GM23338 (cell line): ENCODE measurements at regions not wholly inside any gene's neighbourhood (a gene's known extent, or its start where the extent isn't known, plus 50 kb on each side); places are given as distances from the start of the nearest gene placed in this dataset.

ENCODE experiments used
- ATAC-seq: fragments of 200-7000 bp; cut with Tn5 transposase; 3 replicates; pipeline ENCODE4 v1.9.1; 2020
- DNase-seq: peaks from one replicate; pipeline ENCODE4 v3.0.0-alpha.2; 2015; ENCODE audit warnings: low spot score
- H2AFZ ChIP-seq: fragments of 200-600 bp; sonication (generic); 2 replicates; pipeline ENCODE4 v1.8.0; 2016; ENCODE audit warnings: antibody characterized with exemption, mild to moderate bottlenecking, moderate library complexity
- H3F3A ChIP-seq: fragments of 200-600 bp; sonication (generic); replicated peaks from 2 replicates; pipeline ENCODE4 v1.8.0; 2017; ENCODE audit warnings: antibody characterized with exemption, mixed run types, low read depth
- H3K27ac ChIP-seq: fragments of 200-600 bp; sonication (generic); 2 replicates; pipeline ENCODE4 v1.6.1; 2016; ENCODE audit warnings: low read depth
- H3K27me3 ChIP-seq: fragments of 200-600 bp; sonication (generic); 2 replicates; pipeline ENCODE4 v1.8.0; 2016; ENCODE audit warnings: mild to moderate bottlenecking, mixed run types, moderate library complexity; ENCODE audit not compliant: insufficient read depth
- H3K36me3 ChIP-seq: fragments of 200-600 bp; sonication (generic); 2 replicates; pipeline ENCODE4 v1.8.0; 2016; ENCODE audit warnings: mild to moderate bottlenecking; ENCODE audit not compliant: insufficient read depth
- H3K4me1 ChIP-seq: fragments of 200-600 bp; sonication (generic); 2 replicates; pipeline ENCODE4 v1.8.0; 2016; ENCODE audit warnings: mild to moderate bottlenecking, moderate library complexity; ENCODE audit not compliant: insufficient read depth
- H3K4me2 ChIP-seq: fragments of 200-600 bp; sonication (generic); 2 replicates; pipeline ENCODE4 v1.7.1; 2017; ENCODE audit warnings: mixed run types
- H3K4me3 ChIP-seq: fragments of 200-600 bp; sonication (generic); 2 replicates; pipeline ENCODE4 v1.6.1; 2016; ENCODE audit warnings: mixed run types
- H3K79me2 ChIP-seq: fragments of 200-600 bp; sonication (generic); replicated peaks from 2 replicates; pipeline ENCODE4 v1.8.0; 2017; ENCODE audit warnings: mild to moderate bottlenecking; ENCODE audit not compliant: insufficient read depth
- H3K9me2 ChIP-seq: fragments of 200-600 bp; sonication (generic); 2 replicates; pipeline ENCODE4 v1.8.0; 2017; ENCODE audit not compliant: insufficient read depth
- H4K20me1 ChIP-seq: fragments of 200-600 bp; sonication (generic); replicated peaks from 2 replicates; pipeline ENCODE4 v1.8.0; 2017; ENCODE audit warnings: mild to moderate bottlenecking; ENCODE audit not compliant: insufficient read depth
- H3K27ac Mint-ChIP-seq: 2 replicates; pipeline ENCODE4 v1.8.0; 2020; ENCODE audit warnings: inconsistent platforms, mild to moderate bottlenecking, moderate library complexity, mixed read lengths
- H3K27me3 Mint-ChIP-seq: 3 replicates; pipeline ENCODE4 v1.8.0; 2022; ENCODE audit warnings: low read depth, mild to moderate bottlenecking, moderate library complexity, mixed read lengths, inconsistent platforms; ENCODE audit not compliant: insufficient read depth, poor library complexity
- H3K36me3 Mint-ChIP-seq: 3 replicates; pipeline ENCODE4 v1.8.0; 2021; ENCODE audit warnings: low read depth, mild to moderate bottlenecking, inconsistent platforms, moderate library complexity, mixed read lengths
- H3K4me1 Mint-ChIP-seq: 3 replicates; pipeline ENCODE4 v1.8.0; 2020; ENCODE audit warnings: mild to moderate bottlenecking, inconsistent platforms, mixed read lengths
- H3K4me3 Mint-ChIP-seq: 3 replicates; pipeline ENCODE4 v1.8.0; 2021; ENCODE audit warnings: moderate library complexity, mild to moderate bottlenecking, inconsistent platforms, mixed read lengths
- H3K9me3 Mint-ChIP-seq: 3 replicates; pipeline ENCODE4 v1.8.0; 2020; ENCODE audit warnings: moderate library complexity, mild to moderate bottlenecking, inconsistent platforms, mixed read lengths
- CREB1 ChIP-seq: fragments of 250-450 bp; sonication (Bioruptor Pico); IDR thresholded peaks from 2 replicates; pipeline ENCODE4 v1.5.0; 2020; ENCODE audit warnings: low read depth, mild to moderate bottlenecking, moderate library complexity
- CTCF ChIP-seq, 2 experiments: fragments of 200-600 bp in 1 of 2; sonication (generic) in 1 of 2; conservative IDR thresholded peaks; 2 replicates each; pipeline versions ENCODE4 v1.5.1 to v1.6.1; 2016 to 2017; ENCODE audit warnings: antibody characterized with exemption in 2 of 2, low read depth in 2 of 2, mild to moderate bottlenecking in 2 of 2, moderate library complexity in 1 of 2
- ETS1 ChIP-seq: IDR thresholded peaks from 2 replicates; pipeline ENCODE4 v1.6.1; 2016; ENCODE audit warnings: antibody characterized with exemption
- EZH2 ChIP-seq: fragments of 200-600 bp; sonication (generic); IDR thresholded peaks from one replicate; pipeline ENCODE4 v1.8.0; 2017; ENCODE audit warnings: antibody characterized with exemption, mild to moderate bottlenecking, low read depth; ENCODE audit not compliant: unreplicated experiment
- EZH2phosphoT487 ChIP-seq: fragments of 200-600 bp; sonication (generic); IDR thresholded peaks from one replicate; pipeline ENCODE4 v1.8.1; 2018; ENCODE audit warnings: antibody characterized with exemption; ENCODE audit not compliant: unreplicated experiment
- POLR2AphosphoS5 ChIP-seq: IDR thresholded peaks from 2 replicates; pipeline ENCODE4 v1.6.1; 2016; ENCODE audit warnings: antibody characterized with exemption, low read depth
- REST ChIP-seq: IDR thresholded peaks from one replicate; pipeline ENCODE4 v1.6.1; 2018; ENCODE audit warnings: antibody characterized with exemption; ENCODE audit not compliant: unreplicated experiment
- STAT1 ChIP-seq: IDR thresholded peaks from one replicate; pipeline ENCODE4 v1.6.1; 2016; ENCODE audit warnings: antibody characterized with exemption; ENCODE audit not compliant: unreplicated experiment
- ZNF114 ChIP-seq: fragments of 250-450 bp; sonication (Bioruptor Pico); IDR thresholded peaks from 2 replicates; pipeline ENCODE4 v1.5.0; 2020; ENCODE audit warnings: mild to moderate bottlenecking, moderate library complexity
- ZNF331 ChIP-seq: fragments of 250-450 bp; sonication (Bioruptor Pico); IDR thresholded peaks from 2 replicates; pipeline ENCODE4 v1.5.0; 2020; ENCODE audit warnings: low read depth, mild to moderate bottlenecking, moderate library complexity
- ZNF462 ChIP-seq: fragments of 250-450 bp; sonication (Bioruptor Pico); IDR thresholded peaks from 2 replicates; pipeline ENCODE4 v1.5.0; 2020; ENCODE audit warnings: mild to moderate bottlenecking, moderate library complexity

DNA sequence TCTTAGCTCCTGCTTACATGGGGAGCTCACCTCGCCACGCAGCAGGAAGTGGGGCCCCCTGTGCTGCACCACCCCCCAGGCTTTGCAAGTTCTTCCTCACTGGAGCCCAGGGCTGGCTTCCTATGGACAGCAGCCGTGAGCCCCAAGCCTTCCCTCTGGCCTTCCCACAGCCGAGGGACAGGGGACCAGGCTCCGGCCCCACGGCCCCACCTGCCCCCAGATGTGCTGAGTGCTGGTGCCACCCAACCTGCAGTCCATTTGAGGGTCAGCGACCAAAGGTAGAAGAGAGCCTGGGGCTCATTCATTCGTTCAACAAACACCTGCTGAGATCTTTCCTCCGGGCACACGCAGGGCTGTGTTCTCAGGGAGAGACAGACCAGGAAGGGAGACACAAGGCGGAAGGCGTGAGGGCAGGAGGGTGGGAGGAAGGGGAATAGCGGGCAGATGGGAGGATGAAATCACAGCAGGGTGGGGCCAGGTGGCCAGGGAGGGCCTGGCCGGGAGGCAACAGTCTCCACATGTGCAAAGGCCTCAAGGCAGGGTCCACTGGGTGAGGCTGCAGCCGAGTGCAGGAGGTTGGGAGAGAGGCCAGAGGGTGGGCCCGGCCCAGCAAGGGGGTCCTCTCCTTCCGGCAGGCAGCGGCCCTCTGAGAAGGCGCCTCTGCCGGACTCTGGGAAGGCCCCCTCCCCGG is 100.1 kb downstream of the FOXL3 start (continued):
- no peak for TF ChIP-seq STAT1
- no peak for TF ChIP-seq EZH2
- TF ChIP-seq POLR2AphosphoS5 = no peak
- no peak for TF ChIP-seq EZH2phosphoT487
- TF ChIP-seq ZNF331 = no peak
- no peak for TF ChIP-seq ZNF114 (CRISPR knock-in tag)
- TF ChIP-seq CREB1 (CRISPR knock-in tag) = no peak

DNA sequence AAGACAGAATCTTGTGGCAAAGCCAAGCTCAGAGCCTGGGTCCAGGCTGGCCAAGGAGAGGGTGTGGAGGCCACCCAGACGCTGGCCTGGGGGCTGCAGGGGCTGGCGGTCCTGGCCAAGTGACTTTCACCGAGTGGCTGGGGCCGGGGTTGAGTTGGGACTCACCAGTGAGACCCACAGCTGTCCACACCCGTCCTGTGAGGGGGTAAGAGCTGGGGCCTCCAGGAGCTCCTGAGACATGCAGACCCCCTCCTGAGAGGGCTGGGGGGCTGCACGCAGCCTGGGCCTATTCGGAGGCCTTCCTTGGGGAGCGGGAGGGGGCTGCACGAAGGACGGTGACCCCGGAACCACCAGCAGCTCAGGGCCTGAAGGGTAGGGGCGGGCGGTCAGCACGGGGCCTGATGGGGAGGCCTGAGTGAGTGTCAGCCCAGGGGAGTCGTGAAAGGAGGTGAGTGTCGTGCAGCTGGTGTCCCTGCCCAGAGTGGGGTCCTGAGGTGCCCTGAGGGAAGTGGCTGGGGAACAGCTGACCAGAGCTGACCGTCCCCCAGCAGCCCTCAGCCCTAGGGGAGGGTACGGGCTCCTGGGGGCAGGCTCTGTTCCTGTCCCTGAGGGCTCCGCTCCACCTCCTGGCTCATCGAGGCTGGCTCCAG is 100.9 kb downstream of the FOXL3 start:
- Mint-ChIP-seq H3K4me1 (no peaks in the 10 kb centered on the region), H3K27me3 (peaks cover 4% of the 10 kb centered on the region), H3K4me3 (no peak overlapping the region), H3K9me3 (peaks cover 40% of the 10 kb centered on the region), H3K36me3 (peaks cover 16% of the 10 kb centered on the region), H3K27ac (no peak overlapping the region)
- 0 out of 2 replicates have a peak, but pooled peaks cover under 1% of the 10 kb centered on the region for H3K27me3 ChIP-seq
- H4K20me1 ChIP-seq = no peaks in the 10 kb centered on the region
- H3K79me2 ChIP-seq = no peaks in the 10 kb centered on the region
- no peak for DNase-seq
- no peaks in the 10 kb centered on the region for H3K36me3 ChIP-seq
- H2AFZ ChIP-seq = no peak overlapping the region
- no peaks in the 10 kb centered on the region for H3K4me1 ChIP-seq
- no peak for ATAC-seq
- H3K9me2 ChIP-seq = no peaks in the 10 kb centered on the region
- no peak overlapping the region for H3K27ac ChIP-seq
- H3K4me2 ChIP-seq = no peak overlapping the region
- no peaks in the 10 kb centered on the region for H3F3A ChIP-seq
- no peak overlapping the region for H3K4me3 ChIP-seq
- no peak for TF ChIP-seq ZNF114 (CRISPR knock-in tag)
- TF ChIP-seq REST = no peak
- TF ChIP-seq ZNF462 (CRISPR knock-in tag) = no peak
- no peak for TF ChIP-seq ZNF331
- no peak for TF ChIP-seq EZH2
- no peak for TF ChIP-seq ETS1
- TF ChIP-seq EZH2phosphoT487 = no peak
- no peak for TF ChIP-seq STAT1
- TF ChIP-seq CTCF (conservative IDR thresholded peaks at IDR 0.05; ENCODE audit: low read depth in 2 of 2) = no peak
